DMS 273 (cell line): ENCODE measurements at regions not wholly inside any gene's neighbourhood (a gene's known extent, or its start where the extent isn't known, plus 50 kb on each side); places are given as distances from the start of the nearest gene placed in this dataset.

Experiments used
- DNase-seq: peaks from one replicate; lab custom pipeline; 2025; ENCODE audit not compliant: unreplicated experiment; lab: John Stamatoyannopoulos, UW

DNA sequence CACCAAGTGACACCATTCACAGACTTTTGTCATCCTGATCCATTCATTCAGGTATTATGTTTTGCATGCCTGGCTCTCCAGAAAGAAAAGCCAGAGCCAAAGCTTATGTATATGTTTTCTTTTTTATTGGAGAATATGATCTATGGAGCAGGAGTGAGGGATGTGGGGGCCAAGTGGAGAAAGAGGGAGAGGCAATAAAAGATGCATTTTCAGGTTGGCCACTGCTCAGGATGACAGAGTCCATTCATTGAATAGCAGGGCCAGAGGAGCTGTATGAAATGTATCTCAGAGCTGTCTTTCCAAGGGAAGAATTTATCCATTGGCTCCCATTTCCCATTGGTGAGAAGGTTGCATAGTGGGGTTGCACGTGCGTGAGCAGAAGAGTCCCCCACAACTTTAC is 416.1 kb downstream of the ATP23 start:
- no peak for DNase-seq

DNA sequence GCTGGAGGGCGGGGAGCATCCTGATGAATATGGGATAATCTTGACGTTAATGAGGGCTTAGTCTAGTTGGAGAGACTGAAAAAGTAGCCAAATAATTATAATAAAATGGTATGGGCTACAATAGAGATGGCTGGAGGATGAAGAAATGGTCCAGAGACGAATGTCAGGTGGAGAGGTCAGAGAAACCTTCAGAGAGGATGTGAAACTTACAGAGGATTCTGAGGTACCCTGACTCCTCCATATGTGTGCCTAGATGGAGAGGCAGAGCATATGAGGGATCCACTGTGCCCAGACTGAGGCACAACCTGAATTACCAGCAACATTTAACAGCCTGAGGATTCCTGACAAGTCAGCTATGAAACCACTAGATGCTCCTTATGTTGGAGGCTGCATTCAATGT is 417.0 kb downstream of the ATP23 start:
- DNase-seq = no peak

DNA sequence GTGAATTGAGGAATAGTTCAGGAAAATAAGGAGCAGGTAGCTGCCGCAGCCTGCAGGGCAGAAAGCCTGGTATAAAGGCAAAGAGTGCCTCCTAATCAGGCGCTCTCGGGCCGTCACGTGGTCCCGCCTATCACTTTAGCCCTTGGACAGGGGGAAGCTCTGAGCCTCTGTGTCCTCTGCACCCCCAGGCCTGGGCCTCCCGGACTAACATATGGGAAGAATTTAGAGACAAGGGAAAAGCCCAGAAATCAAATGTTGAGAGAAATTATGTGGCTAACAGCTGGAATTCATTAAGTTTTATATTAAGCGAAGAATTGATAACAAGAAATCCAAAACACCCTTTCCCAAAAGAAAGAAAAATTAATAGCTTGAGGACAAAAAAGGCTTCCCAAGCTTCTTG is 417.7 kb downstream of the ATP23 start:
- no peak for DNase-seq

DNA sequence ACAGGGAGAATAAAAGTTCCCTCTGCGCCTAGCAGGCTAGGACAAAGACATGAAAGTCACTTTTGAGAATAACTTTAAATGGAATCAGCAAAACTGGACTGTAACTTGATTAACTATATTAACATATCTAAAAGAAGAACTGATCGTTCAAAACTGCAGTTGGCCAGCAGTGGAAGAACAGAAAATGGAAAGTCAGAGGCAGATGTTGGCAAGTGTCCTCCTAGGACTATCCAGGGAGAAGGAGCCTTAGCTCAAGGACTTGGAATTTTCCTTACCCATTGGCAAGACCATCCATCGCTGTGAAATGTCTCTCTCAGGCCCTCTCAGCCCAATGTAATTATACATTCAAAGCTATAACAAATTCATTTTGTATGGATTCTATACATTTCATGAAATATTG is 419.7 kb downstream of the ATP23 start:
- no peak for DNase-seq

DNA sequence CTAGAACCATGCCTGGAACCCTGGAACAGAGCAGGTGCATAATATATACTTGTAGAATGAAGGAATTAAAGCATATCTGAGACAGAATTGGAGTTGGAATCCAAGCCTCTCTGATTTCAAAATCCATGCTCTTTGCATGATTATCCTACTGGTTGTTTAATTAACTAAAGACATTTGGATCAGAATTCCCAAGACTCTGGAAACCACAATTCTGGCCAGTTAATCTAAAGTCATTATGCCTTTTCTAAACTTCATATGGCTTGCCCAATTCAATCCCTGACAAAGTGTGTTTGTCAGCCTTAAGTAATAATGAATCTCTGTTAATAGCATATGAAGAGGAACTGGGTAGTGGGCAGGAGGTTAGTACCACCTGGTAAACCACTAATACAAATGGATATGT is 422.6 kb downstream of the ATP23 start:
- no peak for DNase-seq

DNA sequence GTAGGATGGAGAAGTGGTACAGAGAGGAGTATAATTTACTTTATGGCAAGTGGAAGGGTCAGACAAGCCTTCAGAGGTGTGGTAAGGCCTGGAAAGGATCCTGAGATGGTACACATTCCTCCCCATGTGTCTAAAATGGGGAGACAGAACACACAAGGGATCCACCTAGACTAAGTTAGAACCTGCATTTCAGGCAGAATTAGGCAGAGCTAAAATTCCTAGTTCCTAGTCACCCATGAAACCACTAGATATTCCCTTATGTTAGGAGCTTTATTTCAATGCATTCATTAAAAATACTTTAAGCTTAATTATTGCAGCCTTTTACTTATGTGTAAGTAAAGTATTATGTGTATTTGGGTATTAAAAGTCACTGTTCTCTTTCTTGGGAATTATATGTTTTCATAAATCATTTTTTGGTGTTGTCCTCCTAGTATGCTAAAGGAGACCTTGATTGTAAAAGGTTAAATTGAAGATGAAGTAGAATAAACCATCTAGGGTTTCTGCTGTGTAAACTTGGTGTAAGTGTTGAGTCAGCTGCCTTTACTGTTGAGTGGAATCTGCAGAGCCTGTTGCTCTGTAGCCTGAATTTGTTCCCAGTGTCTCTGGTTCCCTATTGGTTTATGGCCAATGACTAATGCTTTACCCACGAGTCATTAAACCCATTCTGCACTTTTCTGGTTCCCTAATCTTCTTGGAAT is 423.2 kb downstream of the ATP23 start:
- DNase-seq = no peak

DNA sequence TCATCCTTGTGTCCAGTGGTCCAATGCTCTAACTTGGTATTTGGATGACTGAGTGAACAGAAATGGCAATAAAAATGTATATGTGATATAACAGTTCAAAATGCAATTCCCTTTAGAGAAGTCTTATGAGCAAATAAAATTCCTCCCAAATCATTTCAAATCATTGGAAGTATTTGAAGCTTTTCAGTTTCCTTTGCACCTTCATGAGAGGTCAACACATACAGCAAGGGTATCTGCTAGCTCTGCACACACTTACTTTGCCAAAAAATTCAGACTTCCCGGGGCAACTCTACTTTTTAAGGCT is 423.7 kb downstream of the ATP23 start:
- DNase-seq = no peak

DNA sequence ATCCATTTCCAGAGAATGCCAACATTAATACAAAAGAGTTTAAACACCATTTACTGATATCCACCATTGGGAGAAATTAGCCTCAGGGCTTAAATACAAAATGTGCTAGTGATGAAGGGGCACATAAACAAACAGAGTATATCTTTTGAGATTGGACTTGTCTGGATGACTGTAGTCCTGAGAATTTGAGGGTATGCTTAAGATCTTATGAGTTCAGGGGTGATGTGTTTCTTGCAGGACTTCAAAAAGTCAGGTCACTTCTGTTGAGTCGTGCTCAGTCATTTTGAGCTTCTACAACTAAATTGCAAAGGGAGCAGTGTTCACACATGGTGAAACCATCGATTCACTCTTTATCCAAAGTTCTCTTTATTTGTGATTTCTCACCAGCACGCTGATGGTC is 425.7 kb downstream of the ATP23 start:
- no peak for DNase-seq

DNA sequence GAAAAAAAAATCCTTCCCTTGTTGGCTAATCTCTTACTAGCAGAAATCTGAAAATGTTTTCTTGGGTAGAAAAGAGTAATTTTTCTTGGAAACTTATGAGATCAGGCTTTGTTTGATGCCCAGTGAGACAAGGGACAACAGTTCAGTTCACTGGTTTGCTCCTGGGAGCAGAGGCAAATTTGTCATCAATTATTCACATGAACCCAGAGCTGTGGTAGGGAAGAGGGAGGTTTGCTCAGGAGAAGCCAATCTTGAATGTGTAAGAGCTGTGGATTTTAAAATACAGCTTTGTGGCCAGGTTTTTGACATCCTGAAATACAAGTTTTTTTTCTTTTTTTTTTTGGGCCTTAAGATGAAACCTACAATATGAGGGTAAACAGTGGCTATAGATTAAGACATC is 426.6 kb downstream of the ATP23 start:
- no peak for DNase-seq

DNA sequence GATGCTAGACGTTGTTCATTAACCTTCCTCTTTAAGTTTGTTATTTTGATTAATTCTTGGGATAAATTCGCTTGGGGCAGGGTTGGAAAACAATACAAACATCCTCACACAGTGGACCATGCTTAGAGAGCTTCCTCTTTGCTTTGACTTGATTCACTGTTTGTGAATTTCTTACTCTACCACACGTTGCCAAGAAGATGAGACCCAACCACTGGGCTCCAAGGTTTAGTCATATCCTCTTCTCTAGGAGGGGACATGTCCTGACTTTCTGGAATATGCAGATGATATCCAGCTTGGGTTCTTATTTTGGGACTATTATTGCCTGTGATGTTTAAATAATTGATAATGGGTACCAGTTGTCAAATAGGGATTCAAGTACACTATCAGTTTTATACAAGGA is 428.2 kb downstream of the ATP23 start:
- no peak for DNase-seq

DNA sequence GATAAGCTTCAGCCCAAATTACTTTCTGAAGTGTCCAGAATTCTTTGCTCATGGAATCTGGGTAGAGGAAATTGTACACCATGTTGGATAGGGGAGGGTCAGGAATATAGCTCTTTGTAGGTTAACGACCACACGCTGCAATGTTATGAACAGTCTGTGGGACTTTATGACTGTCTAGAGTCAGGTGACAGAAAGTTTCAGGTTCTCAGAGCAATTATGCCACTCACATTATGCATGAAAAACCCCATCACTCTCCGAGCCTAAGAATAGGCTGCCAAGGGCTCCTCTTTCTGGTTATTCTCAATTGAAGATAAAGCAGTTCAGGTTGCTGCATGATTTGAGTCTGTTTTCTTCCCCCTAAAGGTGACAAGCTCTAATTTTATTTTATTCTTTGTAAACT is 430.9 kb downstream of the ATP23 start:
- no peak for DNase-seq

DNA sequence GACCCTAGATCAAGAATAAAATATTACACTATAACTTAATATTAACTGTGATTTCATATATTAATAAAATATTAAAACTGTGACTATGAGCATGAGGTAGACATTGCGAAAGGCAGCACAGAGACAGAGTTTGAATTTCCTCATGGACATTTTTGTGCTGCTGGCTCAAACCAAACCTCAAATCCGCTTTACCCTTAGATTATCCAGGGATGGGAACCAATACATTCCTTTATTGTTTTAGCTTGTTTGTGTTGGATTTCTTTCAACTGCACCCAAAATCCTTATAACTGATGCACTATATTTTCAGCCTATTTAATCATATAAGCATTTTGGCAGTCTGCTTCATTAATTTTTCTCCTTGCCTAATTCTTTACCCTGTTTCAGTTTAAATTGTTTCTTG is 436.7 kb downstream of the ATP23 start:
- no peak for DNase-seq

DNA sequence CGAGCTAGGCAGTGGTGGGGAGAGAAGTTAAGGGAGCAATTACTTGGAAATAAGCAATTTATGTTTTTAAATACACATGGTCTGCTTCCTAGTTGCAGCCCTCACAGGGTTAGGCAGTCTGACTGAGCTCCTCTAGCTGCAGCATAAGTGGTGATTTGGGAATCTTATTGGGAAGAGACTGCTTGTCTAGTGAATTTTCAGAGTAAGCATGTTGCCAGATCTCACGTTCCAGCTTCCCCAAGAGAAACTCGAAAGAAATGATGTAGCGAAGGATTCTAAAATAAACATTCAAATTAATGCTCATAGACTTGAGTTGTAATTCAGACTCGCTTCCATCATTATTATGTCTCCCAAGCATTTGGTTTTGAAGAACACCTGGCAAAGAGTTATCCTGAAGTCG is 440.2 kb downstream of the ATP23 start:
- no peak for DNase-seq

DNA sequence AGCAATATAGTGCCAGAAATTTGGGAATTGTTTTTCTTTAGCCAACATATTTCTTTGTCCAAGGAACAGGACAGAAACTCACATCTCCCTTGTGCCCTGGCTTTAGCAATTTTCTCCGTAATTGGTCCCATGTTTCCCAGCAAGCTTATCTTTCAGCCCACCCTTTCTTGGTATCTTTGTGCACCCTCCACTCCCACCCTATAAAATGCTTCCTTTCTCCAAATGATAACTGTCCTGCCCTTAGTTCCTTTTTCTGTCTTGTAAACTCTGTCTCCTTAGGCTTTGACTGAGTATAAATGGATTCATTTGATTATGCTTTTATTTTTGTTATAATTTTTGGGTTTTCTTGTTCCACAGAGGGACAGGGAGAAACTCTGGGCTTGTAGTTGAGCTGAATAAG is 442.8 kb downstream of the ATP23 start:
- DNase-seq = no peak

DNA sequence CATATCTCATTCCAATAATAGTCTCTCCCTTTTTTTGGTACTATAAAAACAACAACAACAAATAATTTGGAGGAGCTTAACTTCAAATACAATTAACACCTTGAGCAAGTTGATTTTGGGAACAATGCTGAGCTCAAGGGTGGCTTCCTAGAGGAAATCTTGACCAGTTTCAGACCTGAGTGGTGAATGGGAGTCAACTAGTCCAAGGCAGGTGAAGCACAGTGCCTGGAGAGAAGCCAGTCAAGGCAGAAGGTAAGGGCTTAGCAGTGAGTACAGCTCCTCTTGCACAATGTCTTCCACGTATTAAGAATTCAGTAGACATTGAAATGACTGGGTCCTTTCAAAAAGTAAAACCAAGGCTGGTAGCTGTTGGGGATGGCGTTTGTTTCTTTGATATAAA is 444.8 kb downstream of the ATP23 start:
- no peak for DNase-seq

DNA sequence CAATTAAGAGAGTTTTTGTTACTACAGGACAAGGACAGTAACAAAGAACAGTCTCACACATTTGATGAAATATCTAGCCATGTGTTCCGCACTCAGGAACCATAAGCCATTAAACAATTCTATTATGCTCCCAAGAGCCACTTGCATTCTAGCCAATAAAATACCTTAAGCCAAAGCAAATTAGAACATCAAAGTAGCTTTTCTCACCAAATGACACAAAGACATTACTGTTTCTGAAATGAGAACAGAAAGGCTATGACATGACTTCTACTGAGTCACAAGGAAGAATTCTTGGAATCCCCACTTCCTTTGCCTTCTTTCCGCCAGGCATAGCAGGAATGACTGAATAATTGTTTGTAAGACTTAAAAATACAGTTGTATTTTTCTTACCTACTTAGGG is 445.8 kb downstream of the ATP23 start:
- DNase-seq = no peak

DNA sequence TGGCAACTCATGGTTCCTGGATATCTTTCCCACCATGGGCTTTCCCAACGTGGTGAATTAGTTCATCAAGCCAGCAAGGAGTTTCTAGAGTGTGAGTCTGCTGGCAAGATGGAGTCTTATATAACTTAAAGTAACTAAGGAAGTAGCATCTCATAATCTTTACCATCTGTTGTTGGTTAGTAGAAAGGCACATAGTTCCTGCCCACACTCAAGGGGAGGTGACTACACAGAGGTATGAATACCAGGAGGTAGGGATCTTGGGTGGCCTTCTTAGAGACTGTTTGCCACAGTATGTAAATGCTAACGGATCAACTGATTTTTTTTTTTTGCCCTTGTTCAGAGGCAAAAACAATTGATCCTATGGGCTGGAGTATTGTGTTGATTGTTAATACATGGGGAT is 446.9 kb downstream of the ATP23 start:
- DNase-seq = no peak

DNA sequence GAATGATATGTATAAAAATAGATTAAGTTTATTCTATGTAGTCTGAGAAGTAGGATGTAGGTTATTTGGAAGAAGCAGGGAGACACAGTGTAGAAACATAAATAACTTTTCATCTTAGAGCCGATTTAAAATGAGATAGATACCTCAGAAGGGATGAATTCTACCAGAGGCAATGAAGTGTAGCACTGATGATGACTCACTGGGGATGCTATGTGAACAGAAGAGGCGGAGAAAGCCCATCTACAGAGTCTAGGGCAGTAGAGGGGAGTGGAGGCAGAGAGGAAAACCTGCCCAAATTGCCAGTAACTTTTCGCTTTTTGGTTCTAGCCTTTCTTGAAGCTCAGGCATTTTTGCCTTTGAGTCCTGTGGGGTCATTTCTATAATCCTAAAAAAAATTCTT is 451.8 kb downstream of the ATP23 start:
- no peak for DNase-seq

DNA sequence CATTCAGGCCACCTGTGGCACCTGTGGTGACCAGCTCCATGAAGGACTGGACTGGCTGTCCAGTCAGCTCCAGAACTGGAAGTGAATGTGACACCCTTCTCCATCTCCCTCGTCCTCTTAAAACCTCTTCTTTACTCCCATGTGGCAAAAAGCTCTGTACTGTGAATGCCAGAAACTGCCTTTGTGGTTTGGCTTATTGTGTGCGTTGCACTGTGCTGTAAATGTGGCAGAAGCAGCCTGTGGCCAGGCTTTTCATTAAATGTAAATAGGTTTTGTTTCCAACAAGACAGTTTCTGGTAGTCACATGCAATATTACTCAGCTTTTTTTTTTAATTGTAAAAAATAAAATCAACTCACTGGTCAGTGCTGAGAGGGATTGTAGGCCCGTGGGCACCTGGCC is 453.7 kb downstream of the ATP23 start:
- DNase-seq = no peak

DNA sequence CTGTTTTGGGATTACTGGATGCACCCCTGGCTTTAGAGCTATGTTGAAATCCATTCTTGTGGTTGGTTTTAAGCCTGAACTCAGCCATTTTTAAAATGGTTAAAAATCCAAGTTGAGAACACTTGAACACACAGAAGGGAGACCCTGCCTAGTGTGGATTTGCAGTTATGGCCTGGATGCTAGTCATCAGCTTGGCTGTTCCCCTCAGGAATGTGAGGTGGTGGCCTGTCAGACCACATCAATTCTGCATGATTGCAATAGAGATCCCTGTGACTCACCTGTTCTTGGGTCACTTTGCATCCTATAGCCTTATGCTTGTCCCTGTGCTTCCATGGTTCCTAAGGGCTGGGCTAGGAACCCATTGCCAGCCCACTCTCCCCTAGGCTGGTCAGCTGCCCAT is 454.1 kb downstream of the ATP23 start:
- DNase-seq = no peak

DNA sequence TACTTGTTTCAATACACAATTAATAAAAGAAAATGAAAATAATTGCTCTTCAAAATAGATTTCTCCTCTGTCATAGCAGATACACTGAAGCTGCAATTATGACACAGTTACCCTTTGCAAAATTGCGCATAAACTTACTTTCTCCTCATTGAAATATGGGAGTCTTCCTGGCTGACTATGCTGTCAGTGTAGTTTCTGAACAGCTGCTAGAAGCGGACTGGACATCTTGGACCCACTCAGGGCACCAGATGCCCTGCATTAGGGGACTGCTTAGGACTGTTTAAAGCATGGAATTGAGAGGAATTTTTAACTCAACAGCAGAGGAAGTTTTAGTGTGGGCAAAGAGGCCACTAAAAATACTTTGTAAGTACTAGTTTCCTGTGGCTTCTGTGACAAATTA is 454.9 kb downstream of the ATP23 start:
- DNase-seq = peak; percentile 2

DNA sequence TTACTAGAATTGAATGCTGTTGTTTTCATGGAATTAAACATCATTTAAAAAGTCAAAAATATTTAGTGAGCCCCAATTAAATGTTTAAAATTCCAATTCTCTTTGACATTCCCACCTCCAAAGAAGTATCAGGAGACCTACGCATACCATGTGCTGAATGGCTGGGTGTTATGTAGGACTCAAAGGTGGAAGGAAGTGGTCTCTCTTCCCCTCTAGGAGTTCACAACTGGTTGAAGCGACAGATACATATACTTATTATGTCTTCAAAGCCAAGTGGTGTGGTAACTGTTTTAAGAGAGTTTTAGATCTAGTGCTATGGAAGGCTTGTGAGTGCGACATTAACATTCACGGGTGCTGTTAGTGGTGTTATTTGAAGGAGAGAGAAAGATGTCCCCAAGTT is 464.0 kb downstream of the ATP23 start:
- DNase-seq = no peak

DNA sequence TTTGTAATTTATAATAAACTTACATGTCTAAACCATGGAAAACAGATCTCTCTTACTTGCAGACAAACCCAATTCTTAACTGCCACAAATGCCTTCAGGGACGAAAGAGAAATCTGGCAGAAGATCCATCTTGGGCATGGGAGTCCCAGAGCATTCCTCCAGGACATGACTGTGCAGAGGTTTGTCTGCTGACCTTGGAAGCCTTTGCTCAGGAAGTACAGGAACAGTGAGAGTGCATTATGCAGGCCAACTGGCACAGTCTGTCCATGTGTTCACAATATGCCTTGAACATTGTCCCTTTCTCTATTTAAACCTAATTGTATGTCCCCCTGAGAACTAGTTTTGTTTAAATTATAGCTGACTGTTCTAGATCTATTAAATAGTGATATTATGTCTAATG is 467.1 kb downstream of the ATP23 start:
- peak; percentile 38 for DNase-seq
